GM18907 (cell line): ENCODE measurements at regions not wholly inside any gene's neighbourhood (a gene's known extent, or its start where the extent isn't known, plus 50 kb on each side); places are given as distances from the start of the nearest gene placed in this dataset.
A peak's percentile ranks its signal among the peaks of the same experiment; 100 is the strongest.
"Not testable (repeated sequence)": the region's sequence is repeated elsewhere in the genome, so short reads cannot be mapped to it uniquely, and the experiment has no call there.

Source experiments
- ATAC-seq: cut with Tn5 transposase; IDR thresholded peaks from one replicate; pipeline ENCODE4 v1.9.1; 2021; ENCODE audit warnings: mild to moderate bottlenecking, moderate library complexity; ENCODE audit not compliant: unreplicated experiment

- no peak for ATAC-seq
Observed at GRCh38 chr10:108072466-108072865, 908.0 kb upstream of the SORCS1 start.

GRCh38 chr10:108070789-108071188, 906.3 kb upstream of the SORCS1 start:
- no peak for ATAC-seq

GRCh38 chr10:108069096-108069495, 904.6 kb upstream of the SORCS1 start:
- ATAC-seq = no peak

GRCh38 chr10:108064746-108065260, 900.3 kb upstream of the SORCS1 start:
- ATAC-seq = no peak

GRCh38 chr10:108060246-108060645, 895.7 kb upstream of the SORCS1 start:
- ATAC-seq = no peak

- ATAC-seq = no peak
Observed at GRCh38 chr10:108055506-108055905, 891.0 kb upstream of the SORCS1 start.

- ATAC-seq = no peak
Observed at GRCh38 chr10:108052981-108053380, 888.5 kb upstream of the SORCS1 start.

- no peak for ATAC-seq
Observed at GRCh38 chr10:108051218-108051617, 886.7 kb upstream of the SORCS1 start.

- no peak for ATAC-seq
Observed at GRCh38 chr10:108050626-108051025, 886.1 kb upstream of the SORCS1 start.

GRCh38 chr10:108049668-108050067, 885.2 kb upstream of the SORCS1 start:
- ATAC-seq = no peak

- ATAC-seq = no peak
Observed at GRCh38 chr10:108048898-108049297, 884.4 kb upstream of the SORCS1 start.

- no peak for ATAC-seq
Observed at GRCh38 chr10:108039821-108040584, 875.5 kb upstream of the SORCS1 start.

- no peak for ATAC-seq
Observed at GRCh38 chr10:108037061-108037460, 872.6 kb upstream of the SORCS1 start.

GRCh38 chr10:108036265-108036664, 871.8 kb upstream of the SORCS1 start:
- ATAC-seq = no peak

- ATAC-seq = no peak
Observed at GRCh38 chr10:108034829-108035228, 870.3 kb upstream of the SORCS1 start.

- ATAC-seq = not testable (repeated sequence)
Observed at GRCh38 chr10:108033518-108033917, 869.0 kb upstream of the SORCS1 start.

GRCh38 chr10:108031505-108031904, 867.0 kb upstream of the SORCS1 start:
- ATAC-seq = no peak

- ATAC-seq = peak; percentile 91
Observed at GRCh38 chr10:108014902-108015177, 850.3 kb upstream of the SORCS1 start.

- ATAC-seq = peak; percentile 68
Observed at GRCh38 chr10:108014145-108014901, 849.8 kb upstream of the SORCS1 start.

GRCh38 chr10:108005627-108006026, 841.1 kb upstream of the SORCS1 start:
- ATAC-seq = no peak

GRCh38 chr10:108003576-108003975, 839.1 kb upstream of the SORCS1 start:
- no peak for ATAC-seq

- ATAC-seq = no peak
Observed at GRCh38 chr10:108003061-108003460, 838.6 kb upstream of the SORCS1 start.
